Adrenal gland (tissue), 5 donors: ENCODE measurements at regions not wholly inside any gene's neighbourhood (a gene's known extent, or its start where the extent isn't known, plus 50 kb on each side); places are given as distances from the start of the nearest gene placed in this dataset.

Experiments used
- POLR2A ChIP-seq, 2 donors: fragments of 450-650 bp; IDR thresholded peaks; one replicate each; pipeline ENCODE4 v1.6.1; 2017; ENCODE audit warnings: antibody characterized with exemption in 2 of 2, mild to moderate bottlenecking in 2 of 2, moderate library complexity in 1 of 2
- TF ChIP-seq, protein P1 (sequence below), 6 experiments: fragments of 450-650 bp in 4 of 6; fragments of 200-600 bp in 2 of 6; sonication (generic) in 1 of 6; IDR thresholded peaks; 1 replicate in 5 of 6; 2 replicates in 1 of 6; pipeline versions ENCODE4 v1.5.1 to v1.8.0; 2016 to 2021; ENCODE audit warnings: antibody characterized with exemption in 6 of 6, mild to moderate bottlenecking in 2 of 6, moderate library complexity in 1 of 6
- donor health status: DM: no; HTN: no; CAD: no.

DNA sequence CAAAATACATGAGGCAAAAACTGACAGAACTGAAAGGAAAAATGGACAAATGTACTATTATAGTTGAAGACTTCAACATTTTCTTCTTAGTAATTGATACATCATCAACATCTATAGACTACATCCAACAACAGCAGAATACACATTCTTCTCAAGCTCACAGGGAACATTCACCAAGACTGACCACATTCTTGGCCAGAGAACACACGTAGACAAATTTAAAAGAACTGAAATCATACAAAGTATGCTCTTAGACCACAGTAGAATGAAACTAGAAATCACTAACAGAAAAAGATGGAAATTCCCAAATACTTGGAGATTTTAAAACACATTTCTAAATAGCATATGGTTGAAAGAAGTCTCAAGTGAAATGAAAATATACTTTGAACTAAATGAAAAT lies 55.1 kb upstream of the NSMCE3 start:
- TF ChIP-seq POLR2A (IDR thresholded peaks at IDR 0.05): no peak
- TF ChIP-seq, protein P1, sequence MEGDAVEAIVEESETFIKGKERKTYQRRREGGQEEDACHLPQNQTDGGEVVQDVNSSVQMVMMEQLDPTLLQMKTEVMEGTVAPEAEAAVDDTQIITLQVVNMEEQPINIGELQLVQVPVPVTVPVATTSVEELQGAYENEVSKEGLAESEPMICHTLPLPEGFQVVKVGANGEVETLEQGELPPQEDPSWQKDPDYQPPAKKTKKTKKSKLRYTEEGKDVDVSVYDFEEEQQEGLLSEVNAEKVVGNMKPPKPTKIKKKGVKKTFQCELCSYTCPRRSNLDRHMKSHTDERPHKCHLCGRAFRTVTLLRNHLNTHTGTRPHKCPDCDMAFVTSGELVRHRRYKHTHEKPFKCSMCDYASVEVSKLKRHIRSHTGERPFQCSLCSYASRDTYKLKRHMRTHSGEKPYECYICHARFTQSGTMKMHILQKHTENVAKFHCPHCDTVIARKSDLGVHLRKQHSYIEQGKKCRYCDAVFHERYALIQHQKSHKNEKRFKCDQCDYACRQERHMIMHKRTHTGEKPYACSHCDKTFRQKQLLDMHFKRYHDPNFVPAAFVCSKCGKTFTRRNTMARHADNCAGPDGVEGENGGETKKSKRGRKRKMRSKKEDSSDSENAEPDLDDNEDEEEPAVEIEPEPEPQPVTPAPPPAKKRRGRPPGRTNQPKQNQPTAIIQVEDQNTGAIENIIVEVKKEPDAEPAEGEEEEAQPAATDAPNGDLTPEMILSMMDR (IDR thresholded peaks at IDR 0.05): no peak
